Ishikawa (cell line): ENCODE measurements at regions not wholly inside any gene's neighbourhood (a gene's known extent, or its start where the extent isn't known, plus 50 kb on each side); places are given as distances from the start of the nearest gene placed in this dataset.

Source experiments
- FOXM1 ChIP-seq: IDR thresholded peaks from 2 replicates; pipeline ENCODE4 v1.6.1; 2012; ENCODE audit warnings: low read depth, borderline replicate concordance
- YY1 ChIP-seq: IDR thresholded peaks from 2 replicates; pipeline ENCODE4 v1.6.1; 2012; ENCODE audit warnings: low read depth

- TF ChIP-seq YY1, result no peak
- TF ChIP-seq FOXM1, result no peak
Observed at GRCh38 chr3:107224026-107224596, 153.1 kb upstream of the CCDC54 start.
